GM13977 (cell line): ENCODE measurements at regions not wholly inside any gene's neighbourhood (a gene's known extent, or its start where the extent isn't known, plus 50 kb on each side); places are given as distances from the start of the nearest gene placed in this dataset.

ENCODE experiments used
- DNase-seq: peaks from one replicate; pipeline ENCODE4 v3.0.0; 2012; ENCODE audit warnings: low spot score
- CTCF ChIP-seq: IDR thresholded peaks from 2 replicates; pipeline ENCODE4 v1.5.1; 2012; ENCODE audit warnings: mild to moderate bottlenecking, control low read depth; ENCODE audit not compliant: insufficient read depth; ENCODE audit errors: extremely low read depth, missing control alignments
- in situ Hi-C: fragments of 300-500 bp; cut with MboI; formaldehyde crosslinking; loops from one replicate; pipeline ENCODE4 v1.12.0; 2022; ENCODE audit warnings: low sequenced_read_pairs, low pct_unique_long_range_greater_than_20kb, mixed read lengths, inconsistent platforms; ENCODE audit not compliant: unreplicated experiment

GRCh38 chr3:105967117-105967516 lies 98.3 kb upstream of the CBLB start:
- in situ Hi-C loops: no loop called here
- DNase-seq: no peak
- no peak for TF ChIP-seq CTCF

GRCh38 chr3:105970283-105970682 lies 101.5 kb upstream of the CBLB start:
- no peak for DNase-seq
- in situ Hi-C loops: no loop called here
- no peak for TF ChIP-seq CTCF

- in situ Hi-C loops: no loop called here
- no peak for TF ChIP-seq CTCF
- DNase-seq: no peak
Measured at GRCh38 chr3:105972069-105972468, 103.3 kb upstream of the CBLB start.

GRCh38 chr3:105974381-105974780 lies 105.6 kb upstream of the CBLB start:
- no peak for TF ChIP-seq CTCF
- in situ Hi-C loops: no loop called here
- no peak for DNase-seq

- in situ Hi-C loops: no loop called here
- no peak for TF ChIP-seq CTCF
- DNase-seq: no peak
Measured at GRCh38 chr3:105976196-105976595, 107.4 kb upstream of the CBLB start.

GRCh38 chr3:105979961-105980360 lies 111.1 kb upstream of the CBLB start:
- in situ Hi-C loops: no loop called here
- DNase-seq: no peak
- no peak for TF ChIP-seq CTCF

GRCh38 chr3:105982207-105982606 lies 113.4 kb upstream of the CBLB start:
- DNase-seq: no peak
- no peak for TF ChIP-seq CTCF
- in situ Hi-C loops: no loop called here
